Erythroblast (primary cell): ENCODE measurements at regions not wholly inside any gene's neighbourhood (a gene's known extent, or its start where the extent isn't known, plus 50 kb on each side); places are given as distances from the start of the nearest gene placed in this dataset.

Experiments
- GATA1 ChIP-seq: IDR thresholded peaks from 2 replicates; pipeline ENCODE4 v1.6.1; 2011; ENCODE audit warnings: low read depth, mild to moderate bottlenecking, control low read depth, low read length, moderate library complexity
- POLR2A ChIP-seq: IDR thresholded peaks from 2 replicates; pipeline ENCODE4 v1.6.1; 2011; ENCODE audit warnings: mild to moderate bottlenecking, low read length

DNA sequence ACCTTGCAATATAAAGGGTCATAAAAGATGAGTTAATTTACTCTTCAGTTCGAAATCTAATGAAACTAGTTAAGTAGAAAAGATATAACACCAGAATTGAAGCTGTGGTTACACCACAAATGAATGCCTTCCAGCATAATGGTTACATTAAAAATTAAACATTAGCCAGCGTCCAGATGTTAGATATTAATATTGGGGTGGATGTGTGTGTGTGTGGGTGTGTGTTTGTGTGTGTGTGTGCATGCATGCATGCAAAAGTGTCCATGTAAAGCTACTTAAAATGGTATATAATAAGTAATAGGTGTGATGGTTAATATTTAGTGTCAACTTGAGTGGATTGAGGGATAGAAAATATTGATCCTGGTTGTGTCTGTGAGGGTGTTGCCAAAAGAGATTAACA is 170.4 kb upstream of the FN1 start:
- TF ChIP-seq POLR2A (no peak), GATA1 (no peak)
